ENCODE measurements at regions not wholly inside any gene's neighbourhood (a gene's known extent, or its start where the extent isn't known, plus 50 kb on each side); places are given as distances from the start of the nearest gene placed in this dataset.

DNA sequence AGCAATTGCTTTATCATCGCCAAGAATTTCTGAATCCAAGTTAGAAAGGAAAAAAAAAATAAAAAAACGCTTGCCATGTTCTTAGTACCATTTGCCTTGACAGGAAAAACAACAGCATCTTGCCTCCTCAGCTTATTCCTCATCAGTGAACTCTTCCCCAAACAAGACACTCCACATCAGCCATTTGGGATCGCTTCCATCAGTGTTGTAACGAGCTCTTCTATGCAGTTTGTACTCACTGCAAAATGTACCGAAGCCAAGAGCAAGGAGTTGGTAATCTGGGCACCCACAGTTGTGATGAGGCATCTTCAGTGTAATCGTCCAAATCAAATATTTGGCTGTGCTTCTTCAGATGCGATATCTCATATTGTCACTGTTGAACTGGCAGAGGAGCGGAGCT, 503.7 kb downstream of the TMEM182 start:
- no CpG with 5 or more reads among the region's 8 CpGs for WGBS (ENCODE audit: extremely low coverage, insufficient read length, low lambda C conversion rate)

More for the DNA sequence above, 503.7 kb downstream of the TMEM182 start:
- no peak overlapping the region for H2BK5ac ChIP-seq (ENCODE audit: insufficient read length, low read length)
- Mint-ChIP-seq H3K4me3 (no peak overlapping the region), H3K36me3 (ENCODE audit: insufficient read depth in 1 of 3, low read depth in 3 of 3) (peaks cover 0 to 14% (median 0%) of the 10 kb centered on the region in 3 experiments; a peak in 2 of 7 replicates), H3K9me3 (peaks cover 8 to 9% of the 10 kb centered on the region in 2 experiments), H3K4me1 (peaks cover 7 to 8% of the 10 kb centered on the region in 2 experiments), H3K27me3 (ENCODE audit: low read depth) (no peaks in the 10 kb centered on the region; the same call in 1 of the 2 replicates), H3K27ac (no peak overlapping the region)
- H3K14ac ChIP-seq (ENCODE audit: insufficient read depth, low read length), result no peak overlapping the region
- H3K4me2 ChIP-seq (ENCODE audit: insufficient read depth, insufficient read length, low read length), result no peak overlapping the region
- H3K27me3 ChIP-seq (ENCODE audit: insufficient read depth, low read length), result no peaks in the 10 kb centered on the region
- H3K79me1 ChIP-seq (ENCODE audit: insufficient read depth, low read depth, low read length, poor library complexity, severe bottlenecking), result no peaks in the 10 kb centered on the region
- no peak overlapping the region for H2BK12ac ChIP-seq (ENCODE audit: insufficient read length, low read depth, low read length)
- no peak overlapping the region for H2BK20ac ChIP-seq (ENCODE audit: low read depth, low read length, poor library complexity, severe bottlenecking)
- H2BK15ac ChIP-seq (ENCODE audit: low read depth, low read length), result no peak overlapping the region
- no peak overlapping the region for H2AK5ac ChIP-seq (ENCODE audit: insufficient read length, low read length)
- no peak overlapping the region for H3K9ac ChIP-seq (ENCODE audit: extremely low read depth, insufficient read length, low read length)
- DNase-seq, result no peak
- no peak overlapping the region for H3K56ac ChIP-seq (ENCODE audit: insufficient read length, low read depth, low read length)
- no peak overlapping the region for H4K91ac ChIP-seq (ENCODE audit: insufficient read length, low read depth, low read length)
- no peak overlapping the region for H2AFZ ChIP-seq (ENCODE audit: low read length)
- H4K8ac ChIP-seq (replicated peaks; ENCODE audit: insufficient read length, low read depth, low read length), result no peak overlapping the region
- no peaks in the 10 kb centered on the region for H4K20me1 ChIP-seq (ENCODE audit: control insufficient read depth, insufficient read depth, insufficient read length)
- H2BK120ac ChIP-seq (ENCODE audit: low read depth, low read length, poor library complexity, severe bottlenecking), result no peak overlapping the region
- H3K23me2 ChIP-seq (ENCODE audit: insufficient read length, low read depth, low read length, poor library complexity, severe bottlenecking), result no peaks in the 10 kb centered on the region
- H4K5ac ChIP-seq (ENCODE audit: insufficient read length, low read depth, low read length), result no peak overlapping the region
- TF ChIP-seq CTCF (conservative IDR thresholded peaks at IDR 0.05), result no peak
- H3T11ph ChIP-seq (ENCODE audit: low read length), result no peak overlapping the region
- no peaks in the 10 kb centered on the region for H3K9me3 ChIP-seq (ENCODE audit: control insufficient read depth, low read depth, low read length)
- H3K27ac ChIP-seq (ENCODE audit: insufficient read length, low read depth, low read length), result no peak overlapping the region
- H3K18ac ChIP-seq (ENCODE audit: insufficient read length, low read depth, low read length), result no peak overlapping the region
- no peak overlapping the region for H3K23ac ChIP-seq (ENCODE audit: insufficient read length, low read depth, low read length)
- no peaks in the 10 kb centered on the region for H3K79me2 ChIP-seq (ENCODE audit: insufficient read depth, low read length)
- H3K4ac ChIP-seq (ENCODE audit: low read depth, low read length), result no peak overlapping the region
- peaks cover 3% of the 10 kb centered on the region; the same call in 1 of the 2 replicates for H3K4me1 ChIP-seq (ENCODE audit: insufficient read depth, low read length)
